ENCODE measurements at regions not wholly inside any gene's neighbourhood (a gene's known extent, or its start where the extent isn't known, plus 50 kb on each side); places are given as distances from the start of the nearest gene placed in this dataset. TPM values are rescaled to one million over a fixed set of nuclear protein-coding genes. Genes with fewer than 3 reads are reported as not detected.

DNA sequence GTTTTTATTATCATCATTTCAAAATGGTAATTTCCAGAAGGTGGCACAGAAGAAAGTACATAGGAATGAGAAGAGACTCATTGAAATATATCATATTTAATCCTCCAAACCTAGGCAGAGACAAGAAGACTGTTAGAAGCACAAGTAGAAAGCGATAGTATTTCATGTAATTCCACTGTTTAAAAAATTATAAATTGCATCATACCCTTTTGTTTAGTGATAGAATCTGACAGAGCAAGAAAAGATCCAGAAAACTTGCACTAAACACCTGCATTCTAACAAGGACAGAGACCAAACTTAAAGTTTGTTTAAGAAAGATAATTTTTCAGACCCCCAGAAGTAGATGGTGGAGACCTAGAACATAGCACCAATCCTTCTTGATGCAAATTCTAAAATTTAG, 56.9 kb upstream of the CD96 start:
- TF ChIP-seq, protein P1, sequence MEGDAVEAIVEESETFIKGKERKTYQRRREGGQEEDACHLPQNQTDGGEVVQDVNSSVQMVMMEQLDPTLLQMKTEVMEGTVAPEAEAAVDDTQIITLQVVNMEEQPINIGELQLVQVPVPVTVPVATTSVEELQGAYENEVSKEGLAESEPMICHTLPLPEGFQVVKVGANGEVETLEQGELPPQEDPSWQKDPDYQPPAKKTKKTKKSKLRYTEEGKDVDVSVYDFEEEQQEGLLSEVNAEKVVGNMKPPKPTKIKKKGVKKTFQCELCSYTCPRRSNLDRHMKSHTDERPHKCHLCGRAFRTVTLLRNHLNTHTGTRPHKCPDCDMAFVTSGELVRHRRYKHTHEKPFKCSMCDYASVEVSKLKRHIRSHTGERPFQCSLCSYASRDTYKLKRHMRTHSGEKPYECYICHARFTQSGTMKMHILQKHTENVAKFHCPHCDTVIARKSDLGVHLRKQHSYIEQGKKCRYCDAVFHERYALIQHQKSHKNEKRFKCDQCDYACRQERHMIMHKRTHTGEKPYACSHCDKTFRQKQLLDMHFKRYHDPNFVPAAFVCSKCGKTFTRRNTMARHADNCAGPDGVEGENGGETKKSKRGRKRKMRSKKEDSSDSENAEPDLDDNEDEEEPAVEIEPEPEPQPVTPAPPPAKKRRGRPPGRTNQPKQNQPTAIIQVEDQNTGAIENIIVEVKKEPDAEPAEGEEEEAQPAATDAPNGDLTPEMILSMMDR (IDR thresholded peaks at IDR 0.05; ENCODE audit: insufficient read depth, low read depth, low read length): no peak
- DNase-seq (ENCODE audit: low read depth): no peak
- H3K4me3 ChIP-seq (ENCODE audit: low read depth, low read length): no peak overlapping the region

Small RNAs in the stretch of these regions (small RNA-seq; reads per million reads assigned to genes)
- gene ATP6V0CP2: not detected
